NB4 (cell line): ENCODE measurements at regions not wholly inside any gene's neighbourhood (a gene's known extent, or its start where the extent isn't known, plus 50 kb on each side); places are given as distances from the start of the nearest gene placed in this dataset.

ENCODE experiments used
- DNase-seq: peaks from one replicate; pipeline ENCODE4 v3.0.0; 2010; ENCODE audit warnings: low read depth
- H3K4me3 ChIP-seq: one replicate; pipeline ENCODE4 v1.5.1; 2011; ENCODE audit warnings: mild to moderate bottlenecking, low read depth, low read length, moderate library complexity
- CTCF ChIP-seq: IDR thresholded peaks from one replicate; pipeline ENCODE4 v1.5.1; 2012; ENCODE audit warnings: low read depth, low read length
- MAX ChIP-seq: IDR thresholded peaks from 2 replicates; pipeline ENCODE4 v1.6.1; 2011; ENCODE audit warnings: low read depth, low read length
- MYC ChIP-seq: IDR thresholded peaks from 2 replicates; pipeline ENCODE4 v1.6.1; 2011; ENCODE audit warnings: low read depth, low read length
- POLR2A ChIP-seq: IDR thresholded peaks from 2 replicates; pipeline ENCODE4 v1.6.1; 2011; ENCODE audit warnings: mild to moderate bottlenecking; ENCODE audit not compliant: insufficient read length; ENCODE audit errors: extremely low read depth

GRCh38 chr12:43636725-43637463, 84.9 kb upstream of the ADAMTS20 start:
- no peak overlapping the region for H3K4me3 ChIP-seq
- no peak for TF ChIP-seq MYC
- no peak for TF ChIP-seq POLR2A
- no peak for TF ChIP-seq CTCF
- no peak for TF ChIP-seq MAX

GRCh38 chr12:43621262-43621661, 69.3 kb upstream of the ADAMTS20 start:
- TF ChIP-seq POLR2A, result no peak
- TF ChIP-seq MAX, result no peak
- TF ChIP-seq MYC, result no peak
- no peak for TF ChIP-seq CTCF
- no peak overlapping the region for H3K4me3 ChIP-seq
- no peak for DNase-seq

More at GRCh38 chr12:43636725-43637463, 84.9 kb upstream of the ADAMTS20 start:
- no peak for DNase-seq

- no peak for DNase-seq
- TF ChIP-seq MYC (no peak), POLR2A (no peak), MAX (no peak), CTCF (no peak)
- H3K4me3 ChIP-seq, result no peak overlapping the region
Measured at GRCh38 chr12:43602738-43603137, 50.7 kb upstream of the ADAMTS20 start.
